ENCODE measurements at regions not wholly inside any gene's neighbourhood (a gene's known extent, or its start where the extent isn't known, plus 50 kb on each side); places are given as distances from the start of the nearest gene placed in this dataset.

- Histone ChIP-seq H3K9me3 (ENCODE audit: insufficient read depth, low read depth) (no peaks in the 10 kb centered on the region), H3K9me2 (ENCODE audit: insufficient read depth) (no peaks in the 10 kb centered on the region), H3K27me3 (ENCODE audit: insufficient read depth, low read depth) (no peaks in the 10 kb centered on the region), H3K36me3 (ENCODE audit: low read depth) (no peaks in the 10 kb centered on the region), H3K79me2 (ENCODE audit: low read depth) (no peaks in the 10 kb centered on the region), H3K4me2 (no peak overlapping the region), H3K4me3 (no peak overlapping the region), H2AFZ (no peak overlapping the region), H3K4me1 (replicated peaks; ENCODE audit: insufficient read depth) (peaks cover 22% of the 10 kb centered on the region), H3K27ac (no peak overlapping the region), H3F3A (ENCODE audit: insufficient read depth, low read depth) (peaks cover 23% of the 10 kb centered on the region; the same call in 1 of the 2 replicates), H4K20me1 (ENCODE audit: insufficient read depth) (no peaks in the 10 kb centered on the region)
- intact Hi-C loops (cut with micrococcal nuclease; ENCODE audit: unreplicated experiment): no loop called here
- DNase-seq: no peak
- POLR2A ChIA-PET (ENCODE audit: unreplicated experiment): interaction anchor here (0.5 kb wide), 1 partner anchor 724 kb away, joined by 10 read pairs; no protein-coding TSS in a partner anchor
- BruUV-seq (replicated peaks): no TSS peak
- TF ChIP-seq EZH2 (IDR thresholded peaks at IDR 0.05; ENCODE audit: low read depth) (no peak), CTCF (conservative IDR thresholded peaks at IDR 0.05) (no peak)
- CTCF ChIA-PET: no interaction called here
These were observed 171.9 kb upstream of the SULF2 start for GRCh38 chr20:47957135-47957534.

- peaks cover 29% of the 10 kb centered on the region for H3K4me1 ChIP-seq (replicated peaks; ENCODE audit: insufficient read depth)
- DNase-seq: no peak
- BruUV-seq (replicated peaks): no TSS peak
- H2AFZ ChIP-seq: no peak overlapping the region
- H3F3A ChIP-seq (ENCODE audit: insufficient read depth, low read depth): peaks cover 28% of the 10 kb centered on the region; the same call in 1 of the 2 replicates
- no peak overlapping the region for H3K27ac ChIP-seq
- H3K4me2 ChIP-seq: no peak overlapping the region
- H3K79me2 ChIP-seq (ENCODE audit: low read depth): no peaks in the 10 kb centered on the region
- no peaks in the 10 kb centered on the region for H3K27me3 ChIP-seq (ENCODE audit: insufficient read depth, low read depth)
- POLR2A ChIA-PET (ENCODE audit: unreplicated experiment): interaction anchor here (0.7 kb wide), 1 partner anchor 178 kb away, joined by 3 read pairs; no protein-coding TSS in a partner anchor
- H3K36me3 ChIP-seq (ENCODE audit: low read depth): no peaks in the 10 kb centered on the region
- TF ChIP-seq CTCF (conservative IDR thresholded peaks at IDR 0.05): no peak
- no peak for TF ChIP-seq EZH2 (IDR thresholded peaks at IDR 0.05; ENCODE audit: low read depth)
- CTCF ChIA-PET: no interaction called here
- intact Hi-C loops (cut with micrococcal nuclease; ENCODE audit: unreplicated experiment): no loop called here
- no peaks in the 10 kb centered on the region for H3K9me3 ChIP-seq (ENCODE audit: insufficient read depth, low read depth)
- H4K20me1 ChIP-seq (ENCODE audit: insufficient read depth): no peaks in the 10 kb centered on the region
- no peaks in the 10 kb centered on the region for H3K9me2 ChIP-seq (ENCODE audit: insufficient read depth)
- H3K4me3 ChIP-seq: no peak overlapping the region
These were observed 171.2 kb upstream of the SULF2 start for GRCh38 chr20:47956268-47956995.

- no peak for DNase-seq
- Histone ChIP-seq H3K27me3 (ENCODE audit: insufficient read depth, low read depth) (no peaks in the 10 kb centered on the region), H3K9me2 (ENCODE audit: insufficient read depth) (no peaks in the 10 kb centered on the region), H3K36me3 (ENCODE audit: low read depth) (no peaks in the 10 kb centered on the region), H3K4me1 (replicated peaks; ENCODE audit: insufficient read depth) (peaks cover 37% of the 10 kb centered on the region), H3K4me2 (no peak overlapping the region), H2AFZ (no peak overlapping the region), H3K79me2 (ENCODE audit: low read depth) (no peaks in the 10 kb centered on the region), H3K4me3 (no peak overlapping the region), H3K9me3 (ENCODE audit: insufficient read depth, low read depth) (no peaks in the 10 kb centered on the region), H4K20me1 (ENCODE audit: insufficient read depth) (no peaks in the 10 kb centered on the region), H3F3A (ENCODE audit: insufficient read depth, low read depth) (peaks cover 29% of the 10 kb centered on the region), H3K27ac (no peak overlapping the region)
- ChIA-PET POLR2A (ENCODE audit: unreplicated experiment) (no interaction called here), CTCF (no interaction called here)
- TF ChIP-seq CTCF (conservative IDR thresholded peaks at IDR 0.05) (no peak), EZH2 (IDR thresholded peaks at IDR 0.05; ENCODE audit: low read depth) (no peak)
- no TSS peak for BruUV-seq (replicated peaks)
- intact Hi-C loops (cut with micrococcal nuclease; ENCODE audit: unreplicated experiment): no loop called here
These were observed 168.2 kb upstream of the SULF2 start for GRCh38 chr20:47953471-47953870.
